ENCODE measurements at regions not wholly inside any gene's neighbourhood (a gene's known extent, or its start where the extent isn't known, plus 50 kb on each side); places are given as distances from the start of the nearest gene placed in this dataset.

DNA sequence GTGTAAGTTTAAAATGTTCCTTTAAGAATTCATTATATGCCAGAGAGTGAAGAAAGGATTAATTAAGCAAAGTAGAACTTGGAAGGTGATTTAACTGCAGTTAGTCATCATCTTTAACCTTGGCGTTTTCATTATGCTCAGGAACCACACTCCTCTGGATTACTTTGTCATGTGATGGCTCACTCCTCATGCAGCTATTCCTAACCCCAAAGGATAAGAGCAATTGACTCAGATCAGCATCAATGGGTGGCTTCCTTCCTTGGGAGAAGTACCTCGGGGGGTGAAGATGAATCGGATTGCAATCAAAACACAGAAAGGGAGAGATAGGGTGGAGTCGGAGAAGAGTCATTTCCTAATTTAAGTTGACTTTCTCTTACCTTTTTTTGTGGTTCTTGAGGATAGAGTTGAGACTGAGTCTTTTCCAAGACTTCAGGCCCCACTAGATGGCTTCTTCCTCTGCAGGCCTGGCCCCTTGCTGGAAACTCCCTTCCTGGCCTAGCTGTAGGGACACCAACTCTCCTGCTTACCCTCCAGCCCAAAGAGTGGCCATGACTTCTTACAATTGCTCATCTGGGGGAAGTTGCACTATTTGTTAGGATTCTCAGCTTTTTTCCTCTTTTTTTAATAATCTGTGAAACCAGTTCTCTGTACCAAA is 238.6 kb upstream of the DDHD1 start:
- H3K27me3 ChIP-seq (replicated peaks; ENCODE audit: insufficient read depth), result no peaks in the 10 kb centered on the region
- no peak overlapping the region for H3K4me3 ChIP-seq
- no peak overlapping the region for H3K27ac ChIP-seq
- 83% methylated on average over 4 of the region's 4 CpGs for WGBS
- H3K4me1 ChIP-seq (replicated peaks), result no peaks in the 10 kb centered on the region
- intact Hi-C loops (cut with DNase I), result no loop called here
- no peaks in the 10 kb centered on the region for H3K9me3 ChIP-seq
- H3K36me3 ChIP-seq, result no peaks in the 10 kb centered on the region
- no peak for TF ChIP-seq POLR2A (IDR thresholded peaks at IDR 0.05)
- TF ChIP-seq, protein P1, sequence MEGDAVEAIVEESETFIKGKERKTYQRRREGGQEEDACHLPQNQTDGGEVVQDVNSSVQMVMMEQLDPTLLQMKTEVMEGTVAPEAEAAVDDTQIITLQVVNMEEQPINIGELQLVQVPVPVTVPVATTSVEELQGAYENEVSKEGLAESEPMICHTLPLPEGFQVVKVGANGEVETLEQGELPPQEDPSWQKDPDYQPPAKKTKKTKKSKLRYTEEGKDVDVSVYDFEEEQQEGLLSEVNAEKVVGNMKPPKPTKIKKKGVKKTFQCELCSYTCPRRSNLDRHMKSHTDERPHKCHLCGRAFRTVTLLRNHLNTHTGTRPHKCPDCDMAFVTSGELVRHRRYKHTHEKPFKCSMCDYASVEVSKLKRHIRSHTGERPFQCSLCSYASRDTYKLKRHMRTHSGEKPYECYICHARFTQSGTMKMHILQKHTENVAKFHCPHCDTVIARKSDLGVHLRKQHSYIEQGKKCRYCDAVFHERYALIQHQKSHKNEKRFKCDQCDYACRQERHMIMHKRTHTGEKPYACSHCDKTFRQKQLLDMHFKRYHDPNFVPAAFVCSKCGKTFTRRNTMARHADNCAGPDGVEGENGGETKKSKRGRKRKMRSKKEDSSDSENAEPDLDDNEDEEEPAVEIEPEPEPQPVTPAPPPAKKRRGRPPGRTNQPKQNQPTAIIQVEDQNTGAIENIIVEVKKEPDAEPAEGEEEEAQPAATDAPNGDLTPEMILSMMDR (IDR thresholded peaks at IDR 0.05), result no peak
- TF ChIP-seq POLR2AphosphoS5 (IDR thresholded peaks at IDR 0.05), result no peak
- no peak for DNase-seq (ENCODE audit: low spot score)

DNA sequence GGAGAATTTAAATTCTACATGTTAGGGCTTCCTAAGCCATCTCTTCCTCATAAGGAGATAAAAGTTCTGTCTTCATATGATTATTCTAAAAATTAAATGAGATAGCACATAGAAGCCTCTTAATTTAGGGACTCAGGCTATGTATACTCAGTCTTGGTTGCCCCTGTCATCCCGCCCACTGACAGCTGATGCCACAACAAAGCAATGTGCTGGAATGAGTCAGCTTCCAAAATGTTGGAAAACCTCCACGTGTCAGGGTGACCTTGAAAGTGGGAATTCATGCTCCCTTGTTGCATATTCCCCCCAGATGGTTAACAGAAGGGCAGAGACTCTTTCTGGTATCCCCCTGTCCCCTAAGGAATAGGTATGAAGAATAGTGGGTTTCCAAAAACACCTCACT is 238.0 kb upstream of the DDHD1 start:
- H3K36me3 ChIP-seq, result no peaks in the 10 kb centered on the region
- H3K27ac ChIP-seq, result no peak overlapping the region
- no peaks in the 10 kb centered on the region for H3K9me3 ChIP-seq
- H3K27me3 ChIP-seq (replicated peaks; ENCODE audit: insufficient read depth), result no peaks in the 10 kb centered on the region
- intact Hi-C loops (cut with DNase I), result no loop called here
- no peak for DNase-seq (ENCODE audit: low spot score)
- TF ChIP-seq POLR2AphosphoS5 (IDR thresholded peaks at IDR 0.05), result no peak
- TF ChIP-seq, protein P1 (IDR thresholded peaks at IDR 0.05), result no peak
- TF ChIP-seq POLR2A (IDR thresholded peaks at IDR 0.05), result no peak
- 77% methylated on average over 2 of the region's 2 CpGs for WGBS
- H3K4me3 ChIP-seq, result no peak overlapping the region
- H3K4me1 ChIP-seq (replicated peaks), result no peaks in the 10 kb centered on the region

DNA sequence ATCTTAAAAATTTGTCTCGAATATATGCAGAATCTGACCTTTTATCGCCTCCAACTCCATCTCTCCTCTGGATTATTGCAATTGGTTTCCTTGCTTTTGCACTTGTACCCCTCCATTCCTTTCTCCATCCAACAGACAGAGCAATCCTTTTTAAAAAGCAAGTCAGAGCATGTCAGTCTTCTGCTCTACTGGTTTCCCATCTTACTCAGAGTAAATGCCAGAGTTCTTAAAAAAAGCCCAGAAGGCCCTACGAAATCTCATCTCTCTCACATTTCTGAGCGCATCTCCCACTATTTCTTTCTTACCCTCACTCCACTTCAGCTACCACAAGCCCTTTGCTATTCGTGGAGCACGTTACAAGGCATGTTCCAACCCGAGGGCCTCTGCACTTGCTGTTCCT is 236.9 kb upstream of the DDHD1 start:
- 76% methylated on average over 7 of the region's 7 CpGs for WGBS
- H3K36me3 ChIP-seq, result no peaks in the 10 kb centered on the region
- no peaks in the 10 kb centered on the region for H3K9me3 ChIP-seq
- no peak overlapping the region for H3K4me3 ChIP-seq
- intact Hi-C loops (cut with DNase I), result no loop called here
- no peak for DNase-seq (ENCODE audit: low spot score)
- H3K27ac ChIP-seq, result no peak overlapping the region
- H3K4me1 ChIP-seq (replicated peaks), result no peaks in the 10 kb centered on the region
- no peaks in the 10 kb centered on the region for H3K27me3 ChIP-seq (replicated peaks; ENCODE audit: insufficient read depth)
- TF ChIP-seq POLR2A (IDR thresholded peaks at IDR 0.05), result no peak
- TF ChIP-seq, protein P1 (IDR thresholded peaks at IDR 0.05), result no peak
- TF ChIP-seq POLR2AphosphoS5 (IDR thresholded peaks at IDR 0.05), result no peak

DNA sequence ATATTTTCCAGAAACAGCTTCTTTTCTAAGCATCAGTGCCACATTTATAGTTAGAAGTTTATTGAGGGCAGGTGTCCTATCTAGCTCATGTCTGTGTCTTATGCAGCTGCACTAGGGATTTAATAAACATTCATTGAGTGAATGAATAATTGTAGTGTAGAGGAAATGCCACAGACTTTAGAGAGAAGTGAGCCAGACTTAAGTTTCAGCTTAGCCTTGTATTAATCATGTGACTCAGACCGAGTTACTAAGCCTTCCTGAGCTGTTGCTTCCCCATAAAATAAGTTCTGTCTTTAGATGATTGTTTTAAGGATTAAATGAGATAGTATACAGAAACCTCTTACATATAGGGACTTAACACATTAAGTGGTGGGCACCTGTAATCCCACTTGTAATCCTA is 236.1 kb upstream of the DDHD1 start:
- Histone ChIP-seq H3K4me1 (replicated peaks) (no peaks in the 10 kb centered on the region), H3K4me3 (no peak overlapping the region), H3K27me3 (replicated peaks; ENCODE audit: insufficient read depth) (no peaks in the 10 kb centered on the region), H3K9me3 (no peaks in the 10 kb centered on the region), H3K27ac (no peak overlapping the region), H3K36me3 (no peaks in the 10 kb centered on the region)
- TF ChIP-seq, protein P1 (IDR thresholded peaks at IDR 0.05), result no peak
- no peak for TF ChIP-seq POLR2AphosphoS5 (IDR thresholded peaks at IDR 0.05)
- no peak for TF ChIP-seq POLR2A (IDR thresholded peaks at IDR 0.05)
- intact Hi-C loops (cut with DNase I), result no loop called here
- 94% methylated on average over 1 of the region's 1 CpG for WGBS
- no peak for DNase-seq (ENCODE audit: low spot score)

DNA sequence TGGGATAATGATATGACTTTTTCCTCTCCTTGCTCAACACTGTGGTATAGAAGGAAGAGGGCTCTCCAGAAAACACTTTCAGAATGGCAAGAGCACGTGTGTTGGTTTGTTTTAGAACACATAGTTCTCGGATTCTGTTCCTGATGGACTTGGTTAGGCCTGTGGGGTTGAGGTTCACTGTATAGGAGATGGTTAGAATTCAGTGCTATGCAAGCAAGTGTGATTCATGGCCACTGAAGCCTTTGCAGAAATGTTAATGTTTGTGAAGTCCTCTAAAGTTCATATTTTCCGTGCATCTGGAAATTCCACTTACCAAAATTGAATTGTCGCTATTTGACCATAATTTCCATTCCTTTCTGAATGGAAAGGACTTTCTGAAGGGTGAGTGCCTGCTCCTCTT is 233.2 kb upstream of the DDHD1 start:
- H3K36me3 ChIP-seq, result no peaks in the 10 kb centered on the region
- no peak for DNase-seq (ENCODE audit: low spot score)
- 96% methylated on average over 4 of the region's 4 CpGs for WGBS
- no peaks in the 10 kb centered on the region for H3K4me1 ChIP-seq (replicated peaks)
- TF ChIP-seq, protein P1 (IDR thresholded peaks at IDR 0.05), result no peak
- no peak for TF ChIP-seq POLR2A (IDR thresholded peaks at IDR 0.05)
- TF ChIP-seq POLR2AphosphoS5 (IDR thresholded peaks at IDR 0.05), result no peak
- H3K27me3 ChIP-seq (replicated peaks; ENCODE audit: insufficient read depth), result no peaks in the 10 kb centered on the region
- no peak overlapping the region for H3K27ac ChIP-seq
- H3K4me3 ChIP-seq, result no peak overlapping the region
- intact Hi-C loops (cut with DNase I), result no loop called here
- no peaks in the 10 kb centered on the region for H3K9me3 ChIP-seq
